ENCODE measurements at regions not wholly inside any gene's neighbourhood (a gene's known extent, or its start where the extent isn't known, plus 50 kb on each side); places are given as distances from the start of the nearest gene placed in this dataset.

DNA sequence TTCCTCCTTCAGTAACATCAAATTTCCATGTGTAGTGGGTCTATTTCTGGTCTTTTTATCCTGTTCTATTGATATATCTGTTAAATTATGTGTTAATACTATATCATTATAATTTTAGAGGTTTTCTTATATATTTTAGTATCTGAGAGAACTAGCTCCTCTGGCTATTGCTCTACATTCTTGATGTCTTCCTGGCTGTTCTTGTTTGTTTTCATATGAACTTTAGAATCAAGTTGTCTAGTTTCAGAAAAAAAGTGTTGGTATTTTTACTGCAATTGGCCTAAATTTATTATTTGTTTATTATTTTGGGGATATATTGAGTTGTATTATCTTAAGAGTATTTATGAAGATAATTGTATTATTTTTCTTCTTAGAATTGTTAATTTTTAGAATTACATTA lies 128.0 kb upstream of the ZNF618 start:
- Mint-ChIP-seq H3K4me3 (ENCODE audit: unreplicated experiment) (no peak overlapping the region), H3K4me1 (ENCODE audit: low read depth, unreplicated experiment) (no peaks in the 10 kb centered on the region), H3K27me3 (ENCODE audit: low read depth, unreplicated experiment) (peaks cover 6% of the 10 kb centered on the region), H3K9me3 (ENCODE audit: unreplicated experiment) (peaks cover 16% of the 10 kb centered on the region), H3K36me3 (ENCODE audit: low read depth, unreplicated experiment) (no peaks in the 10 kb centered on the region), H3K27ac (ENCODE audit: unreplicated experiment) (no peak overlapping the region)
- Histone ChIP-seq H4K20me1 (ENCODE audit: insufficient read depth, low read length) (no peaks in the 10 kb centered on the region), H3K4me3 (ENCODE audit: insufficient read depth, low read depth, low read length) (no peak overlapping the region), H3K9me3 (ENCODE audit: insufficient read depth, low read depth, low read length) (peaks cover 8% of the 10 kb centered on the region), H3K27me3 (ENCODE audit: insufficient read depth, low read length) (peaks cover 17% of the 10 kb centered on the region), H3K79me2 (ENCODE audit: insufficient read depth, low read length) (no peaks in the 10 kb centered on the region), H3K27ac (ENCODE audit: low read depth, low read length) (no peak overlapping the region), H3K4me2 (ENCODE audit: low read length) (no peak overlapping the region), H3K9ac (ENCODE audit: low read length) (no peak overlapping the region), H3K4me1 (ENCODE audit: insufficient read depth, low read length) (no peaks in the 10 kb centered on the region), H2AFZ (ENCODE audit: low read depth, low read length) (no peak overlapping the region), H3K36me3 (ENCODE audit: insufficient read depth, low read length) (no peaks in the 10 kb centered on the region)
- TF ChIP-seq, protein P1, sequence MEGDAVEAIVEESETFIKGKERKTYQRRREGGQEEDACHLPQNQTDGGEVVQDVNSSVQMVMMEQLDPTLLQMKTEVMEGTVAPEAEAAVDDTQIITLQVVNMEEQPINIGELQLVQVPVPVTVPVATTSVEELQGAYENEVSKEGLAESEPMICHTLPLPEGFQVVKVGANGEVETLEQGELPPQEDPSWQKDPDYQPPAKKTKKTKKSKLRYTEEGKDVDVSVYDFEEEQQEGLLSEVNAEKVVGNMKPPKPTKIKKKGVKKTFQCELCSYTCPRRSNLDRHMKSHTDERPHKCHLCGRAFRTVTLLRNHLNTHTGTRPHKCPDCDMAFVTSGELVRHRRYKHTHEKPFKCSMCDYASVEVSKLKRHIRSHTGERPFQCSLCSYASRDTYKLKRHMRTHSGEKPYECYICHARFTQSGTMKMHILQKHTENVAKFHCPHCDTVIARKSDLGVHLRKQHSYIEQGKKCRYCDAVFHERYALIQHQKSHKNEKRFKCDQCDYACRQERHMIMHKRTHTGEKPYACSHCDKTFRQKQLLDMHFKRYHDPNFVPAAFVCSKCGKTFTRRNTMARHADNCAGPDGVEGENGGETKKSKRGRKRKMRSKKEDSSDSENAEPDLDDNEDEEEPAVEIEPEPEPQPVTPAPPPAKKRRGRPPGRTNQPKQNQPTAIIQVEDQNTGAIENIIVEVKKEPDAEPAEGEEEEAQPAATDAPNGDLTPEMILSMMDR (IDR thresholded peaks at IDR 0.05; ENCODE audit: insufficient read depth, low read depth, low read length): no peak
- no peak for TF ChIP-seq EZH2 (IDR thresholded peaks at IDR 0.05; ENCODE audit: insufficient read depth, low read length)
- FAIRE-seq: no peak
- DNase-seq (ENCODE audit: low read depth): no peak

GRCh38 chr9:113753398-113754119 lies 122.5 kb upstream of the ZNF618 start:
- FAIRE-seq: no peak
- Mint-ChIP-seq H3K9me3 (ENCODE audit: unreplicated experiment) (peaks cover 7% of the 10 kb centered on the region), H3K27ac (ENCODE audit: unreplicated experiment) (no peak overlapping the region), H3K4me3 (ENCODE audit: unreplicated experiment) (no peak overlapping the region), H3K36me3 (ENCODE audit: low read depth, unreplicated experiment) (no peaks in the 10 kb centered on the region), H3K4me1 (ENCODE audit: low read depth, unreplicated experiment) (no peaks in the 10 kb centered on the region), H3K27me3 (ENCODE audit: low read depth, unreplicated experiment) (peaks cover 28% of the 10 kb centered on the region)
- H3K27me3 ChIP-seq (ENCODE audit: insufficient read depth, low read length): peaks cover 21% of the 10 kb centered on the region
- no peak overlapping the region for H2AFZ ChIP-seq (ENCODE audit: low read depth, low read length)
- no peaks in the 10 kb centered on the region for H3K79me2 ChIP-seq (ENCODE audit: insufficient read depth, low read length)
- H3K36me3 ChIP-seq (ENCODE audit: insufficient read depth, low read length): no peaks in the 10 kb centered on the region
- H3K9me3 ChIP-seq (ENCODE audit: insufficient read depth, low read depth, low read length): peaks cover 4% of the 10 kb centered on the region
- DNase-seq (ENCODE audit: low read depth): no peak
- H3K4me2 ChIP-seq (ENCODE audit: low read length): no peak overlapping the region
- no peak overlapping the region for H3K4me3 ChIP-seq (ENCODE audit: insufficient read depth, low read depth, low read length)
- no peak overlapping the region for H3K9ac ChIP-seq (ENCODE audit: low read length)
- TF ChIP-seq EZH2 (IDR thresholded peaks at IDR 0.05; ENCODE audit: insufficient read depth, low read length): no peak
- TF ChIP-seq, protein P1 (IDR thresholded peaks at IDR 0.05; ENCODE audit: insufficient read depth, low read depth, low read length): no peak
- peaks cover 4% of the 10 kb centered on the region for H3K4me1 ChIP-seq (ENCODE audit: insufficient read depth, low read length)
- H3K27ac ChIP-seq (ENCODE audit: low read depth, low read length): no peak overlapping the region
- H4K20me1 ChIP-seq (ENCODE audit: insufficient read depth, low read length): no peaks in the 10 kb centered on the region

DNA sequence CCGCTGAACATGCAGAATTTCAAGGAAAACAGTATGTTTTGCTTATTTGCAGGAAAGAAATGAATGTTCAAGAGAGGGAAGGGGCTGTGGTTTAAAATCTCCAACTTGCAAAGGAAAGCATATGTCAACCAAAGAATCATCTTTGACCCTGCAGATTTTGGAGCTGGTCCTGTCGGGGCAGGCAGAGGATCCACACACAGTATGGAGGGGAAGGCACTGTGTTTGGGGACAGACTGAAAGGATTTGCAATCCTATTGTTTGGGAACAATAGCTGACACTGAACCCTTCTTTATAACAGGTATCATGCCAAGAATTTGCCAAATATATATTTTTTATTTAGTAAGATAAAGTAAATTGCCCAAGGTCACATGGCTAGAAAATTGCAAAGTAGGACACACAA lies 121.4 kb upstream of the ZNF618 start:
- no peaks in the 10 kb centered on the region for H3K79me2 ChIP-seq (ENCODE audit: insufficient read depth, low read length)
- no peaks in the 10 kb centered on the region for H4K20me1 ChIP-seq (ENCODE audit: insufficient read depth, low read length)
- peaks cover 5% of the 10 kb centered on the region for H3K9me3 ChIP-seq (ENCODE audit: insufficient read depth, low read depth, low read length)
- no peak overlapping the region for H3K4me3 Mint-ChIP-seq (ENCODE audit: unreplicated experiment)
- H3K9ac ChIP-seq (ENCODE audit: low read length): no peak overlapping the region
- peaks cover 21% of the 10 kb centered on the region for H3K27me3 ChIP-seq (ENCODE audit: insufficient read depth, low read length)
- no peak for FAIRE-seq
- H3K36me3 Mint-ChIP-seq (ENCODE audit: low read depth, unreplicated experiment): no peaks in the 10 kb centered on the region
- no peak overlapping the region for H2AFZ ChIP-seq (ENCODE audit: low read depth, low read length)
- H3K4me3 ChIP-seq (ENCODE audit: insufficient read depth, low read depth, low read length): no peak overlapping the region
- peaks cover 26% of the 10 kb centered on the region for H3K27me3 Mint-ChIP-seq (ENCODE audit: low read depth, unreplicated experiment)
- no peak for DNase-seq (ENCODE audit: low read depth)
- TF ChIP-seq EZH2 (IDR thresholded peaks at IDR 0.05; ENCODE audit: insufficient read depth, low read length): no peak
- TF ChIP-seq, protein P1 (IDR thresholded peaks at IDR 0.05; ENCODE audit: insufficient read depth, low read depth, low read length): no peak
- H3K4me1 ChIP-seq (ENCODE audit: insufficient read depth, low read length): peaks cover 4% of the 10 kb centered on the region
- H3K27ac ChIP-seq (ENCODE audit: low read depth, low read length): no peak overlapping the region
- H3K4me1 Mint-ChIP-seq (ENCODE audit: low read depth, unreplicated experiment): no peaks in the 10 kb centered on the region
- H3K27ac Mint-ChIP-seq (ENCODE audit: unreplicated experiment): no peak overlapping the region
- no peak overlapping the region for H3K4me2 ChIP-seq (ENCODE audit: low read length)
- H3K36me3 ChIP-seq (ENCODE audit: insufficient read depth, low read length): no peaks in the 10 kb centered on the region
- peaks cover 9% of the 10 kb centered on the region for H3K9me3 Mint-ChIP-seq (ENCODE audit: unreplicated experiment)

Measured in astrocyte (in vitro differentiated cells and primary cell).